ENCODE measurements at regions not wholly inside any gene's neighbourhood (a gene's known extent, or its start where the extent isn't known, plus 50 kb on each side); places are given as distances from the start of the nearest gene placed in this dataset.

DNA sequence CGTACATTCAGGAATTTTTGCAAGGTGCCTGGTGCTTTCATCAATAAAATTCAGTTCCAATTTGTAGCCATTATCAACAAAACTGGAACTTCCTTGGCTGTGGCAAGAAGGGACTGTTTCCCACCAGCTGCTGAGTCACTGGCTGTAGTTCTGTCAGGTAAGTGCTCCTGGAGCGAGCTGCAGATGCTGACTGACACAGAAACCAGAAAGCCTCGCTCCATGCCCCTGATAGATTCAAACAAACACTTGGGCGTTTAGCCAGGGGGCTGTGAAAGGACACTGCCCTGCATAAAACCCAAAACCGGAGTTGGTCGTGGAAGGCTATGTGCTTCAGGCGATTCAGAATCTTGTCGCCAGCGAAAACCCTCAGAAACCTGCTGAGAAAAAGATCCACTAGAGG lies 188.4 kb upstream of the FAM9B start:
- DNase-seq (ENCODE audit: low read depth, low spot score), result no peak
- no peaks in the 10 kb centered on the region for H3K27me3 ChIP-seq (ENCODE audit: control insufficient read depth, insufficient read depth, low read length)
- no CpG with 5 or more reads among the region's 9 CpGs for WGBS (ENCODE audit: insufficient coverage, insufficient read length)
- H3K36me3 ChIP-seq (ENCODE audit: control insufficient read depth, insufficient read depth, low read length), result no peaks in the 10 kb centered on the region
- H3K9me3 ChIP-seq (ENCODE audit: control insufficient read depth, insufficient read depth, low read length), result no peaks in the 10 kb centered on the region
- H3K4me1 ChIP-seq (ENCODE audit: control insufficient read depth, insufficient read depth, low read length), result no peaks in the 10 kb centered on the region
- no peak overlapping the region for H3K27ac ChIP-seq (ENCODE audit: low read length)
- no peak overlapping the region for H3K4me3 ChIP-seq (ENCODE audit: low read length)

DNA sequence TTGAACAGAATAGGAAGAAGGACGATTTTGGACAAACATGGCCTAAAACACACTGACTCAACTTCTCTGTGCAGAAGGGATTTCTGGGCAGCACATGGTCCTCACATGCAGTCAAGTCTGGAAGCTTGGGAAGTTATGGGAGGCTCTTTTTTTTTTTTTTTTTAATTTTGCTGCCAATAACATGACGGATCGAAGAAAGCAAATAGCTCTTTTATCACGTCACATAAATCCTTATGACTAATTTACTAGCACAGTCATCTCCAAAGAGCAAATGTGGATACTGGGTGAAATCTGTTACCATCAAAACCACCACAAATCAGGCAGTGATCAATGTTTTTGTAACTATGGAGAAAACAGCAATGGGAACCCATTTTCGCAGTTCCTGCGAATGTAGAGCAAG lies 193.3 kb upstream of the FAM9B start:
- WGBS (ENCODE audit: insufficient coverage, insufficient read length), result no CpG with 5 or more reads among the region's 6 CpGs
- no peak overlapping the region for H3K27ac ChIP-seq (ENCODE audit: low read length)
- H3K4me1 ChIP-seq (ENCODE audit: control insufficient read depth, insufficient read depth, low read length), result no peaks in the 10 kb centered on the region
- no peaks in the 10 kb centered on the region for H3K9me3 ChIP-seq (ENCODE audit: control insufficient read depth, insufficient read depth, low read length)
- H3K27me3 ChIP-seq (ENCODE audit: control insufficient read depth, insufficient read depth, low read length), result no peaks in the 10 kb centered on the region
- no peak overlapping the region for H3K4me3 ChIP-seq (ENCODE audit: low read length)
- no peak for DNase-seq (ENCODE audit: low read depth, low spot score)
- no peaks in the 10 kb centered on the region for H3K36me3 ChIP-seq (ENCODE audit: control insufficient read depth, insufficient read depth, low read length)

DNA sequence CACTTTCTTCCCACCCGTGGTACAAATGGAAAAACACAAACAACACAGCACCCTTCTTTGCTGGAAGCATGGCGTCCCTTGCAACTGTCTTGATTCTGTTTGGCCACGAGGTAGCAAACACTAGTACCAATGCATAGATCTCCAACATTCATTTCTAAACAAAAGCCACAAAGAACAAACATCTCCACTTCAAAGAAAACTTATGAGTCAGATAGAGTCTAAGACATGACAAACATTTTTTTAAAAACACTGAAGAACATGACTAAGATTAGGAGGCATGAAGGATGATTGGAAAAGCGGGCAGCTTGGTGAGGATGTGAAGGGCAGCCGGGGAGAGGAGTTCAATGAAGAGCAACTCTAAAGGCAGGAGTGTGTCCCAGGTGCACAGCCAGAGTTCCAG lies 197.6 kb upstream of the FAM9B start:
- Histone ChIP-seq H3K27ac (ENCODE audit: low read length) (no peak overlapping the region), H3K27me3 (ENCODE audit: control insufficient read depth, insufficient read depth, low read length) (no peaks in the 10 kb centered on the region), H3K4me1 (ENCODE audit: control insufficient read depth, insufficient read depth, low read length) (no peaks in the 10 kb centered on the region), H3K36me3 (ENCODE audit: control insufficient read depth, insufficient read depth, low read length) (no peaks in the 10 kb centered on the region), H3K9me3 (ENCODE audit: control insufficient read depth, insufficient read depth, low read length) (no peaks in the 10 kb centered on the region), H3K4me3 (ENCODE audit: low read length) (no peak overlapping the region)
- no peak for DNase-seq (ENCODE audit: low read depth, low spot score)
- whole genome bisulfite sequencing (ENCODE audit: insufficient coverage, insufficient read length), result no CpG with 5 or more reads among the region's 5 CpGs

DNA sequence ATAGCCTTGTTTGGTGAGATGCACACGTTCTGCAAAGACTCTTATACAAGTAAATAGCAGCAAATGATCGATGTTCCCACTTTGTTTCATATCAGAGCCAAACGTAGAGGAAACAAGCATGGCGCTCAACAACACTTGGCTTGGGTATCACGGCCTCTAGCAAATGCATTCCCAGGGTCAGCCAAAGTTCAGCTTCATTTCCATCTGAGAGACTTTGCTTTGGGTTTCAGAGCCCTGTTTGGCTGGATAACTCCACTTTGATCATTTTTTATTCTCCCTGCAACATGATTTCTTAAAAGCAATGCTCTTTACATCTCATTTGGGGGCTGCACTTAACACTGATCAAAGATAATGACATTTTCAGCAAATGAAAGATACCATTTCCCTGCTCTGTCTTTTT lies 199.2 kb upstream of the FAM9B start:
- H3K4me1 ChIP-seq (ENCODE audit: control insufficient read depth, insufficient read depth, low read length), result no peaks in the 10 kb centered on the region
- no peak for DNase-seq (ENCODE audit: low read depth, low spot score)
- no CpG with 5 or more reads among the region's 5 CpGs for WGBS (ENCODE audit: insufficient coverage, insufficient read length)
- H3K27me3 ChIP-seq (ENCODE audit: control insufficient read depth, insufficient read depth, low read length), result no peaks in the 10 kb centered on the region
- H3K9me3 ChIP-seq (ENCODE audit: control insufficient read depth, insufficient read depth, low read length), result no peaks in the 10 kb centered on the region
- H3K27ac ChIP-seq (ENCODE audit: low read length), result no peak overlapping the region
- H3K36me3 ChIP-seq (ENCODE audit: control insufficient read depth, insufficient read depth, low read length), result no peaks in the 10 kb centered on the region
- H3K4me3 ChIP-seq (ENCODE audit: low read length), result no peak overlapping the region

DNA sequence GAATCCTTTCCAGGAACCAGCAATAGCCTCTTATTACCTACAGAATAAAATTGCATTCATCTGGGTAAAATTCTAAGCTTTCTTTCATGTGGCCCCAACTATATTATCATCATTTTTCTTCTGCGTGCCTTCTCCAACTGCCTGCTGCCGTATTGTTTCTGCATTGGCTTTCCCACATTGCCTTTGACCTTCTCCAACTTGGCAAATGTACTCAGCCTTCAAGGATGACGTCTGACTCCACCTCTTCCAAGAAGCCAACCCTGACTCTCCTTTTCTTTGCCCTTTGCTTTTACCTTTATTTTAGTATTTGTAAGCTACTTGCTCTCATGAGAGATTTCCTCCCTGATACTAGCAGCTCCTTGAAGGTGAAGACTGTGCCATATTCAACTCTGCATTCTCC lies 200.4 kb upstream of the FAM9B start:
- Histone ChIP-seq H3K36me3 (ENCODE audit: control insufficient read depth, insufficient read depth, low read length) (no peaks in the 10 kb centered on the region), H3K4me1 (ENCODE audit: control insufficient read depth, insufficient read depth, low read length) (no peaks in the 10 kb centered on the region), H3K27me3 (ENCODE audit: control insufficient read depth, insufficient read depth, low read length) (no peaks in the 10 kb centered on the region), H3K27ac (ENCODE audit: low read length) (no peak overlapping the region), H3K9me3 (ENCODE audit: control insufficient read depth, insufficient read depth, low read length) (no peaks in the 10 kb centered on the region), H3K4me3 (ENCODE audit: low read length) (no peak overlapping the region)
- no peak for DNase-seq (ENCODE audit: low read depth, low spot score)
- no CpG with 5 or more reads among the region's 3 CpGs for WGBS (ENCODE audit: insufficient coverage, insufficient read length)

DNA sequence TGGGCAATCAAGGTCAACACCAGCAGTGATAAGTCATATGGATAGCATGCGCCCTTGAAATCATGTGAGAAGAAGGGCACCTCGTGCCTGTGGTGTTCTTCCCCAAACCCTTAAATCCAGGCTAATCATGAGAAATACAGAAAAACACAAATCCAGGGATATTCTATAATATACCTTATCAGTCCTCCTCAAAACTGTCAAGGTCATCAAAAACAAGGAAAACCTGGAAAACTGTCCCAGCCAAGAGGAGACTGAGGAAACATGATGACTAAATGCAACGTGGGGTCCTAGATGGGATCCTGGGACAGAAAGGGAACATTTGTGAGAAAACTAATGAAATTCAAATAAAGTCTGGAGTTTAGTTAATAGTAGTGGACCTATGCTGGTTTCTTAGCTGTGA lies 201.8 kb upstream of the FAM9B start:
- no peak for DNase-seq (ENCODE audit: low read depth, low spot score)
- H3K27me3 ChIP-seq (ENCODE audit: control insufficient read depth, insufficient read depth, low read length), result no peaks in the 10 kb centered on the region
- no CpG with 5 or more reads among the region's 3 CpGs for WGBS (ENCODE audit: insufficient coverage, insufficient read length)
- no peaks in the 10 kb centered on the region for H3K9me3 ChIP-seq (ENCODE audit: control insufficient read depth, insufficient read depth, low read length)
- H3K4me1 ChIP-seq (ENCODE audit: control insufficient read depth, insufficient read depth, low read length), result no peaks in the 10 kb centered on the region
- H3K4me3 ChIP-seq (ENCODE audit: low read length), result no peak overlapping the region
- no peaks in the 10 kb centered on the region for H3K36me3 ChIP-seq (ENCODE audit: control insufficient read depth, insufficient read depth, low read length)
- H3K27ac ChIP-seq (ENCODE audit: low read length), result no peak overlapping the region

DNA sequence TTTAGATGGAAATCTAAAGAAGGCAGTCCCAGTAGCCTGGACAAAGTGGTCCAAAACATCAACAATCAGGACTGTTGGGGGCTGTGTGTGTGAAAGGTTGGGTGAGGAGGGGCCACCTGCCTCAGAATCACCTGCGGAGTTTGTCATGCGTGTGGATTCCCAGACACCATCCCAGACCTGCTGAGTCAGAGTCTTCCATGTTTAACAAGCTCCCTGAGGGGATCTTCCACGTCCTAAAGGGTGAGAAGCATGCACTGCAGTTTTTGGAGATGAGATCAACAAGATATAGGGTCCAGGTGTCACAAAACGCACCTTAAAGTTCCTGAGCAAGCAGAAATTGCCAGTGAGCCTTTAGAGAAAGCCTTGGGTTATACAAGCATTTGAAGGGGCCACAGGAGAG lies 207.0 kb upstream of the FAM9B start:
- Histone ChIP-seq H3K9me3 (ENCODE audit: control insufficient read depth, insufficient read depth, low read length) (no peaks in the 10 kb centered on the region), H3K27ac (ENCODE audit: low read length) (no peak overlapping the region), H3K27me3 (ENCODE audit: control insufficient read depth, insufficient read depth, low read length) (no peaks in the 10 kb centered on the region), H3K4me1 (ENCODE audit: control insufficient read depth, insufficient read depth, low read length) (no peaks in the 10 kb centered on the region), H3K36me3 (ENCODE audit: control insufficient read depth, insufficient read depth, low read length) (no peaks in the 10 kb centered on the region), H3K4me3 (ENCODE audit: low read length) (no peak overlapping the region)
- no CpG with 5 or more reads among the region's 4 CpGs for WGBS (ENCODE audit: insufficient coverage, insufficient read length)
- no peak for DNase-seq (ENCODE audit: low read depth, low spot score)

DNA sequence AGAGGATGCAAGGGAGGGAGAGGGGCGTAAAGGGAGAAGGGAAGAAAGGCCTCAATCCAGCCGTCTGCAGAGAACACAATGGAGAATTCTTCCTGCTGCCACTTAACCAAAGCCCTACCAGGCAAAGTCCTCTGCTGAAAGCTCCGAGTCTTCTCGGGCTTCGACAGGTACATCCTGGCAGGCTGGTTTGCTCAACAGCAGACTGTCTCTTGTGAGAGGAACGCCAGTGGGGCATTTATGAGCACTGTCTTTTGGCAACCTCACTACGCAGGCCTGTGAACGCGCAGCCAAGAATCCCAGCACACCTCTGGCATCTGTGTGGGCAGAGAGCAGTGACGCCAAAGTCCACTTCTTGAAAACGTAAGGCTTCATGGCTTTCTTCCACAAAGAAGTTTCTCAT lies 207.5 kb upstream of the FAM9B start:
- Histone ChIP-seq H3K27me3 (ENCODE audit: control insufficient read depth, insufficient read depth, low read length) (no peaks in the 10 kb centered on the region), H3K36me3 (ENCODE audit: control insufficient read depth, insufficient read depth, low read length) (no peaks in the 10 kb centered on the region), H3K9me3 (ENCODE audit: control insufficient read depth, insufficient read depth, low read length) (no peaks in the 10 kb centered on the region), H3K4me1 (ENCODE audit: control insufficient read depth, insufficient read depth, low read length) (no peaks in the 10 kb centered on the region), H3K27ac (ENCODE audit: low read length) (no peak overlapping the region), H3K4me3 (ENCODE audit: low read length) (no peak overlapping the region)
- no peak for DNase-seq (ENCODE audit: low read depth, low spot score)
- WGBS (ENCODE audit: insufficient coverage, insufficient read length), result no CpG with 5 or more reads among the region's 11 CpGs

DNA sequence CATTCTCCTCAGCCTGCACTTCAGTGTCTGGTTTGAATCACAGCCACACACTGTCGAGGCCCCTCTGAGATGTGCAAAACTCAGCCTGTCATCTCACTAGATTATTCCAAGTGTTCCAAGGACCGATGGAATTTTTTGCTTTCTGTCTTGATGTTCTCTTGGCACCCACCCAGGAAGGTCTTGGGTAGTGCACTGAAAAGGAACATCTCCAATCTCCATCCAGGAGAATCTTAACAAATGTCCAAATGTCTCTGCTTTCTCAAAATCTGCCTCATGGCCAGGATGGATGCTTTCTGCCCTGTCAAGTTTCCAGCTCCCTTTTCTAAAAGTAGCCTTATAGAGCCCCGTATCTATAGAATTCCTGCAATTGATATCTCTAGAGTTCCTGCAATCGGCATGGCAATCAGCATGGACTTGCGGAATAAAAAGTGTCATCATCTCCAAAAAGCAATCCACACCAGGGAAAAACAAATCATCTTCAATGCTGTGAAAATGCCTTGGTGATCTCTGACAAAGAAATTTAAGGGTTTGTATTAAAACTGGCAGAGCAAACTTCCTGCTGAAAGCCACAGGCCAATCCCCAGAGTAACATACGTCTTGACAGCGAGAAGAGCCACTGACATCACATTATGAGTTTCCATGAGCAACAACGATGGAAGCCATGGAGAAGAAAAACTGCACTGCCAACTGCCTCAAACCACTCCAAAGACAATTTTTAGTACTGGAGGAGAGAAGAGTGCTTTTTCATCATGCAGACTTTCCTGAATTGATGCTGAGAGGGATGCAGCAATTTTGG lies 215.3 kb upstream of the FAM9B start:
- no peaks in the 10 kb centered on the region for H3K27me3 ChIP-seq (ENCODE audit: control insufficient read depth, insufficient read depth, low read length)
- WGBS (ENCODE audit: insufficient coverage, insufficient read length), result no CpG with 5 or more reads among the region's 8 CpGs
- H3K9me3 ChIP-seq (ENCODE audit: control insufficient read depth, insufficient read depth, low read length), result no peaks in the 10 kb centered on the region
- no peak for DNase-seq (ENCODE audit: low read depth, low spot score)
- H3K4me1 ChIP-seq (ENCODE audit: control insufficient read depth, insufficient read depth, low read length), result peaks cover 2% of the 10 kb centered on the region
- no peak overlapping the region for H3K4me3 ChIP-seq (ENCODE audit: low read length)
- no peaks in the 10 kb centered on the region for H3K36me3 ChIP-seq (ENCODE audit: control insufficient read depth, insufficient read depth, low read length)
- no peak overlapping the region for H3K27ac ChIP-seq (ENCODE audit: low read length)

DNA sequence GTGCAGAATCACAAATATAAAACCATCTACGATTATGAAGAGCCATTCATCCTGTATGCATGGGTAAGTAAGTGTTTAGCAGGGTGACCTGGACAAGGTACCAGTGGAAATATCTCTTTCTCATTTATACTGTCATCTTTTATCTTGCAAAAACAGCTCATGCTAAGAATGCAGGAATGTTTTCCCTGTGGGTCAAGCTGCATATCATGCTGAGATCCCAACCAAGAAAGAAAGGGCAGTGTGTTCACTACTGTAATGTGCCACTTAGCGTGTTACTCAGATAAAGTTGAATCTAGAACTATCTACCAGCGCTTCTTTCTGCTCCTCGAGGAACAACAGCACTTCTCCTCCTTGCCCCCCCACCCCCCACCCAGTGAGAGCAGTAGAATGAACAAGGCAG lies 212.7 kb upstream of the TBL1X start:
- Histone ChIP-seq H3K27ac (ENCODE audit: low read length) (no peak overlapping the region), H3K36me3 (ENCODE audit: control insufficient read depth, insufficient read depth, low read length) (no peaks in the 10 kb centered on the region), H3K27me3 (ENCODE audit: control insufficient read depth, insufficient read depth, low read length) (no peaks in the 10 kb centered on the region), H3K4me3 (ENCODE audit: low read length) (no peak overlapping the region), H3K9me3 (ENCODE audit: control insufficient read depth, insufficient read depth, low read length) (no peaks in the 10 kb centered on the region), H3K4me1 (ENCODE audit: control insufficient read depth, insufficient read depth, low read length) (peaks cover 2% of the 10 kb centered on the region)
- peak; percentile 20 for DNase-seq (ENCODE audit: low read depth, low spot score)
- no CpG with 5 or more reads among the region's 4 CpGs for WGBS (ENCODE audit: insufficient coverage, insufficient read length)

DNA sequence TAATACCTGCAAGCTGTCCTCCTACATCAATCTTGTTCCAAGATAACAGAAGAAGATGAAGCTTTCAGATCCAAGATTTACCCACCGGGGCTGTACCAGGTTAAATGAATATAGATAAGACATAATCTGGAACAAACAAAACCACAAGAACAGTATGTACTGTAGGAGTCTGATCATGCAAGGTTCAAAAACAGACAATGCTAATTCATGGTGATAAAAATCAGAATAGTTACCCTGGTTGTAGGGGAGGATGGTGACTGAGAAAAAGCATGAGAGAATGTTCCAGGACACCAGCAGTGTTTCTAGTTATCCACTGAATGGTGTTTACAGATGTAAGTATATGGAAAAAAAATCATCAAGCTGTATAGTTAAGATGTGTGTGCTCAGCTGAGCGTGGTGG lies 211.6 kb upstream of the TBL1X start:
- no peaks in the 10 kb centered on the region for H3K9me3 ChIP-seq (ENCODE audit: control insufficient read depth, insufficient read depth, low read length)
- no peaks in the 10 kb centered on the region for H3K27me3 ChIP-seq (ENCODE audit: control insufficient read depth, insufficient read depth, low read length)
- no peak overlapping the region for H3K27ac ChIP-seq (ENCODE audit: low read length)
- no peak for DNase-seq (ENCODE audit: low read depth, low spot score)
- WGBS (ENCODE audit: insufficient coverage, insufficient read length), result no CpG with 5 or more reads among the region's 2 CpGs
- no peak overlapping the region for H3K4me3 ChIP-seq (ENCODE audit: low read length)
- peaks cover 2% of the 10 kb centered on the region for H3K4me1 ChIP-seq (ENCODE audit: control insufficient read depth, insufficient read depth, low read length)
- no peaks in the 10 kb centered on the region for H3K36me3 ChIP-seq (ENCODE audit: control insufficient read depth, insufficient read depth, low read length)
